HCT116 (cell line): ENCODE measurements at regions not wholly inside any gene's neighbourhood (a gene's known extent, or its start where the extent isn't known, plus 50 kb on each side); places are given as distances from the start of the nearest gene placed in this dataset.

Experiments
- ATAC-seq: fragments of 200-7000 bp; cut with Tn5 transposase; 2 replicates; pipeline ENCODE4 v1.9.1; 2020; ENCODE audit warnings: mild to moderate bottlenecking, moderate library complexity
- BruUV-seq: library from RNA; stranded (reverse); fragments of 400-500 nt; replicated peaks from 2 replicates; lab custom pipeline; 2021; lab: Mats Ljungman, UMichigan
- CTCF ChIA-PET: fragments of 300-600 bp; sonication (Branson Sonifier 250); formaldehyde crosslinking; loops from one replicate; lab custom pipeline; 2021; ENCODE audit warnings: antibody characterized with exemption; lab: Charles Lee
- POLR2A ChIA-PET: fragments of 300-600, 350-600 bp; sonication (Branson Sonifier 250); formaldehyde crosslinking; loops from one replicate; lab custom pipeline; 2021; ENCODE audit warnings: antibody characterized with exemption; lab: Charles Lee
- RAD21 ChIA-PET, 2 experiments: fragments of 300-600 bp; sonication (Branson Sonifier 250); formaldehyde crosslinking; loops; one replicate each; lab custom pipeline; 2023; ENCODE audit warnings: low total read pairs in 2 of 2; ENCODE audit not compliant: uncharacterized antibody in 2 of 2, unreplicated experiment in 2 of 2, low non-redundant PET in 1 of 2; lab: Charles Lee
- DNase-seq: peaks from one replicate; pipeline ENCODE4 v3.0.0-alpha.2; 2010; ENCODE audit warnings: low read depth, low spot score
- H2AFZ ChIP-seq: fragments of 200-600 bp; shearing (Covaris generic), sonication (generic); 2 replicates; pipeline ENCODE4 v1.6.1; 2017; ENCODE audit warnings: low read depth, mixed run types, mixed read lengths, antibody characterized with exemption, low read length; ENCODE audit not compliant: poor library complexity, severe bottlenecking
- H3K27ac ChIP-seq: 2 replicates; pipeline ENCODE4 v1.5.1; 2012; ENCODE audit warnings: low read depth, low read length
- H3K27me3 ChIP-seq: fragments of 200-600 bp; sonication (generic); 2 replicates; pipeline ENCODE4 v1.6.1; 2016; ENCODE audit warnings: mixed run types, low read length, mixed read lengths; ENCODE audit not compliant: insufficient read depth
- H3K36me3 ChIP-seq, 2 experiments: fragments of 200-500 bp in 1 of 2; fragments of 200-600 bp in 1 of 2; sonication (Bioruptor generic) in 1 of 2; sonication (generic) in 1 of 2; 2 replicates each; pipeline versions ENCODE4 v1.5.1 to v1.6.1; 2014 to 2016; ENCODE audit warnings: low read length in 2 of 2, inconsistent platforms in 1 of 2, mixed read lengths in 1 of 2, mixed run types in 1 of 2; ENCODE audit not compliant: insufficient read depth in 2 of 2, control insufficient read depth in 1 of 2
- H3K4me1 ChIP-seq, 2 experiments: fragments of 200-600 bp in 1 of 2; sonication (generic) in 1 of 2; 2 replicates each; pipeline versions ENCODE4 v1.5.1 to v1.6.1; 2012 to 2017; ENCODE audit warnings: low read length in 2 of 2, inconsistent platforms in 1 of 2, mild to moderate bottlenecking in 1 of 2, mixed read lengths in 1 of 2, mixed run types in 1 of 2, moderate library complexity in 1 of 2; ENCODE audit not compliant: insufficient read depth in 2 of 2, control insufficient read depth in 1 of 2
- H3K4me2 ChIP-seq: fragments of 200-600 bp; sonication (generic); 2 replicates; pipeline ENCODE4 v1.6.1; 2017; ENCODE audit warnings: mixed run types, low read length, mixed read lengths
- H3K4me3 ChIP-seq, 2 experiments: fragments of 200-600 bp in 1 of 2; sonication (generic) in 1 of 2; replicated peaks in 1 of 2; 2 replicates each; pipeline ENCODE4 v1.5.1; 2011 to 2016; ENCODE audit warnings: low read length in 2 of 2, control low read depth in 1 of 2, low read depth in 1 of 2, mild to moderate bottlenecking in 1 of 2, mixed read lengths in 1 of 2, mixed run types in 1 of 2
- H3K79me2 ChIP-seq: fragments of 200-600 bp; sonication (generic); 2 replicates; pipeline ENCODE4 v1.6.1; 2017; ENCODE audit warnings: mild to moderate bottlenecking, mixed run types, low read length, moderate library complexity, mixed read lengths; ENCODE audit not compliant: insufficient read depth
- H3K9ac ChIP-seq: fragments of 200-600 bp; sonication (generic); 2 replicates; pipeline ENCODE4 v1.6.1; 2016; ENCODE audit warnings: low read length, mixed read lengths
- H3K9me2 ChIP-seq: fragments of 200-600 bp; sonication (generic), shearing (Covaris generic); 2 replicates; pipeline ENCODE4 v1.6.1; 2017; ENCODE audit warnings: mixed run types, mild to moderate bottlenecking, moderate library complexity; ENCODE audit not compliant: insufficient read depth
- H3K9me3 ChIP-seq, 2 experiments: fragments of 200-500 bp in 1 of 2; fragments of 200-600 bp in 1 of 2; sonication (Bioruptor generic) in 1 of 2; sonication (generic) in 1 of 2; 2 replicates each; pipeline ENCODE4 v1.6.1; 2014 to 2017; ENCODE audit warnings: low read length in 2 of 2, mixed read lengths in 2 of 2, inconsistent platforms in 1 of 2, low read depth in 1 of 2, mild to moderate bottlenecking in 1 of 2, mixed run types in 1 of 2, moderate library complexity in 1 of 2; ENCODE audit not compliant: control insufficient read depth in 1 of 2, insufficient read depth in 1 of 2
- H4K20me1 ChIP-seq: fragments of 200-600 bp; sonication (generic), shearing (Covaris generic); 2 replicates; pipeline ENCODE4 v1.6.1; 2017; ENCODE audit warnings: mixed run types, mild to moderate bottlenecking, moderate library complexity; ENCODE audit not compliant: insufficient read depth
- EZH2phosphoT487 ChIP-seq: fragments of 200-600 bp; IDR thresholded peaks from 2 replicates; pipeline ENCODE4 v1.6.1; 2018; ENCODE audit warnings: antibody characterized with exemption, borderline replicate concordance
- SP1 ChIP-seq: IDR thresholded peaks from 2 replicates; pipeline ENCODE4 v1.6.1; 2012; ENCODE audit warnings: low read depth
- TCF7L2 ChIP-seq: IDR thresholded peaks from 2 replicates; pipeline ENCODE4 v1.7.0; 2011; ENCODE audit warnings: borderline replicate concordance, inconsistent platforms; ENCODE audit not compliant: insufficient read depth, insufficient read length; ENCODE audit errors: extremely low read depth
- ZFX ChIP-seq: fragments of 450-650 bp; IDR thresholded peaks from 2 replicates; pipeline ENCODE4 v1.6.1; 2017
- intact Hi-C: fragments of 100-400 bp; cut with micrococcal nuclease; formaldehyde crosslinking; loops from 2 replicates; pipeline ENCODE4 v1.10.0; 2022
- TF ChIP-seq, protein P1 (sequence below): IDR thresholded peaks from 2 replicates; pipeline ENCODE4 v1.6.1; 2012
- TF ChIP-seq, protein P2 (sequence below): IDR thresholded peaks from 2 replicates; pipeline ENCODE4 v1.6.1; 2011; ENCODE audit warnings: mild to moderate bottlenecking, low read length, moderate library complexity; ENCODE audit not compliant: insufficient replicate concordance; ENCODE audit errors: extremely low read depth
- TF ChIP-seq, protein P3 (sequence below): IDR thresholded peaks from 2 replicates; pipeline ENCODE4 v1.6.1; 2012

DNA sequence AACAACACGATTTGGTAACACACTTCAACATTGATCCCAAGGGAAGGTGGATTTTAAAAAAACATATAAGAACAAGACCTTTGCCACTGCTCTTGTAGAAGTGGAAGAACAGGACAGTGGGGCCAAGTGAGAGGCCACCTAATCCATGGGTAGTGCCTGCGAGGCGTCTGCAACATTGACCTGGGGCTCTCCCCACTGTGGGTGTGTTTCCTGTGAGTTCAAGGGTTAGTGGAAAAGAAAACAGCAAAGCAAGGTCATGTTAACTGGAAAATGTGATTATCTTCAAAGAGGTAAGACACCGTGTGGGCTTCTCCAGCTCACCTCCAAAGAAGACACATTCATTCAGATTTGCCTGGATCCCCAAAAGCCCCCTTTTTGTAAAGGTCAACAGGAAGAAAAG, 327.0 kb downstream of the UQCRFS1 start:
- RAD21 ChIA-PET, result no interaction called here
- no peak overlapping the region for H3K27ac ChIP-seq
- CTCF ChIA-PET, result no interaction called here

More for the DNA sequence above, 327.0 kb downstream of the UQCRFS1 start:
- ATAC-seq, result no peak
- Histone ChIP-seq H2AFZ (no peak overlapping the region), H3K27me3 (no peaks in the 10 kb centered on the region), H3K9me3 (peaks cover 0 to 14% of the 10 kb centered on the region in 2 experiments; a peak in 2 of 4 replicates), H3K79me2 (no peaks in the 10 kb centered on the region), H3K9me2 (no peaks in the 10 kb centered on the region), H3K4me1 (no peaks in the 10 kb centered on the region), H4K20me1 (no peaks in the 10 kb centered on the region), H3K9ac (no peak overlapping the region), H3K4me3 (no peak overlapping the region), H3K4me2 (no peak overlapping the region), H3K36me3 (no peaks in the 10 kb centered on the region)
- BruUV-seq, result no TSS peak
- intact Hi-C loops, result no loop called here
- TF ChIP-seq SP1 (no peak), TCF7L2 (no peak), EZH2phosphoT487 (no peak), ZFX (no peak)
- TF ChIP-seq, protein P1, sequence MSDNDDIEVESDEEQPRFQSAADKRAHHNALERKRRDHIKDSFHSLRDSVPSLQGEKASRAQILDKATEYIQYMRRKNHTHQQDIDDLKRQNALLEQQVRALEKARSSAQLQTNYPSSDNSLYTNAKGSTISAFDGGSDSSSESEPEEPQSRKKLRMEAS, result no peak
- TF ChIP-seq, protein P2, sequence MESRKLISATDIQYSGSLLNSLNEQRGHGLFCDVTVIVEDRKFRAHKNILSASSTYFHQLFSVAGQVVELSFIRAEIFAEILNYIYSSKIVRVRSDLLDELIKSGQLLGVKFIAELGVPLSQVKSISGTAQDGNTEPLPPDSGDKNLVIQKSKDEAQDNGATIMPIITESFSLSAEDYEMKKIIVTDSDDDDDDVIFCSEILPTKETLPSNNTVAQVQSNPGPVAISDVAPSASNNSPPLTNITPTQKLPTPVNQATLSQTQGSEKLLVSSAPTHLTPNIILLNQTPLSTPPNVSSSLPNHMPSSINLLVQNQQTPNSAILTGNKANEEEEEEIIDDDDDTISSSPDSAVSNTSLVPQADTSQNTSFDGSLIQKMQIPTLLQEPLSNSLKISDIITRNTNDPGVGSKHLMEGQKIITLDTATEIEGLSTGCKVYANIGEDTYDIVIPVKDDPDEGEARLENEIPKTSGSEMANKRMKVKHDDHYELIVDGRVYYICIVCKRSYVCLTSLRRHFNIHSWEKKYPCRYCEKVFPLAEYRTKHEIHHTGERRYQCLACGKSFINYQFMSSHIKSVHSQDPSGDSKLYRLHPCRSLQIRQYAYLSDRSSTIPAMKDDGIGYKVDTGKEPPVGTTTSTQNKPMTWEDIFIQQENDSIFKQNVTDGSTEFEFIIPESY, result no peak
- TF ChIP-seq, protein P3, sequence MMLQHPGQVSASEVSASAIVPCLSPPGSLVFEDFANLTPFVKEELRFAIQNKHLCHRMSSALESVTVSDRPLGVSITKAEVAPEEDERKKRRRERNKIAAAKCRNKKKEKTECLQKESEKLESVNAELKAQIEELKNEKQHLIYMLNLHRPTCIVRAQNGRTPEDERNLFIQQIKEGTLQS, result no peak
- DNase-seq, result no peak
- POLR2A ChIA-PET, result no interaction called here
